HG02571 (cell line): ENCODE measurements at regions not wholly inside any gene's neighbourhood (a gene's known extent, or its start where the extent isn't known, plus 50 kb on each side); places are given as distances from the start of the nearest gene placed in this dataset.

Source experiments
- ATAC-seq: cut with Tn5 transposase; IDR thresholded peaks from one replicate; pipeline ENCODE4 v1.9.1; 2021; ENCODE audit warnings: mild to moderate bottlenecking, moderate library complexity; ENCODE audit not compliant: unreplicated experiment

DNA sequence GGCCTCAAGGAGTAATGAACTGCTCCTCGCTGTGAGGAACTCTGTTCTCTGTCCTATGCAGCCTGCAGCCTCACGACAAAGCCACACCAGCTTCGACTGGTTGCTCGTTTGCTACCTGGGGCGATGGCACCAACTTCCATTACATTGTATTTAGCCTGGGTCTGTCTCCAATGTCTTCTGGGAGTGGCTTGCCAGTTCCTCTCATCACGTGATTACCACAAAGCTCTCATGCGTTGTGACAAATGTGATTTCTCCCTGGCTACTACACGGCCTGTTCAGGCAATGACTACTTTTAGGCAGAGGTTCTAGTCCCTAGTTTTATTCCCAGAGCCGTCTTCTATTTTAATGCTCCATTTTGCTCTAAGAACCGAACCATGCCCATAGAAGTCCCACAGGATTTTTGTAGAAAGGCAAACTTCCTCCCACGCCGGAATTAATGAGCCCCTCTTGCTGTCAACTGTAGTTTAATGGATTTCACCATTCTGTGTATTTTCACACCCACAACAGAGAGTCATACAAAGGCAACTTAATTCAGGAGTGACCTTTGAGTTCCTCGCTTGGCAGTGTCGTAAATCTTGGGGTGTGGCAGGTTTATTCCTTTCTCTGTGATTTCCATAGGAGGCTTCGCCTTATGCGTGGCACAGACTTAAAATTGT, 351.9 kb downstream of the EFNB2 start:
- ATAC-seq, result no peak

- no peak for ATAC-seq
Observed at GRCh38 chr13:106182404-106182803, 353.1 kb downstream of the EFNB2 start.

DNA sequence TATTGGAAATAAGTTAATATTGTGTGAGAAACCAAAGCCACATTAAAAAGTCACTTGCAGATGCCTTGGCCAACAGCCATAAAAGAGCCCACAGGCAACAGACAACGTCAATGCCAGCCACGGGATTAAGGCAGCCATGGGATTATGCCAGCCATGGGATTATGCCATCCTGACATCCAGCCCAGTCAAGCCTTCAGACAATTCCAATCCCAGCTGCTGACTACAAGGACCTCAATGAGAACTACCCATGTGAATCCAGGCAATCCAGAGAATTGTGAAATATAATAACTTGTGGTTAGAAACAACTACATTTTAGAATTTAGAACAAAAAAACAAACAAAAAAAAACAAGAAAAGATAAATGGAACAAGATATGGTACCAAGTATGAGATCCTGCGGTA, 356.6 kb downstream of the EFNB2 start:
- ATAC-seq, result no peak

DNA sequence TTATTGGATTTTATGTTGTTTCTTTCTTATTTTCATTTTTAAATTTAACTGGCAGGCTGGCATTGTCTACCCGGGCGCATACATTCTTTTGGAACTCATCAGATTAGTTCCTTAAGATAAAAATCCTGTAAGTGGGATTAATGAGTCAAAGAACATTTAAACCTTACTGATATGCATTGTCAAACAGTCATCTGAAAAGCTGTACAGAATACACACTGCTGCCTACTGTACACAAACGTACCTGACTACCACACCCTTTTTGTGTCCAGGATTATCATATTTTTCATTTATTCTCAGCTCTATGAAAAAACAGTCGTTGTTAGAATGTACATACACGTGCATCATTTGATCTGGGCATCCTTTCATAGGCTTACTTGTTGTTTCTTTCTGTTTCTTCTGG, 358.3 kb downstream of the EFNB2 start:
- no peak for ATAC-seq

- no peak for ATAC-seq
Observed at GRCh38 chr13:106176117-106176516, 359.3 kb downstream of the EFNB2 start.

GRCh38 chr13:106173891-106174610, 361.4 kb downstream of the EFNB2 start:
- ATAC-seq, result no peak

GRCh38 chr13:106173346-106173745, 362.1 kb downstream of the EFNB2 start:
- ATAC-seq, result no peak

DNA sequence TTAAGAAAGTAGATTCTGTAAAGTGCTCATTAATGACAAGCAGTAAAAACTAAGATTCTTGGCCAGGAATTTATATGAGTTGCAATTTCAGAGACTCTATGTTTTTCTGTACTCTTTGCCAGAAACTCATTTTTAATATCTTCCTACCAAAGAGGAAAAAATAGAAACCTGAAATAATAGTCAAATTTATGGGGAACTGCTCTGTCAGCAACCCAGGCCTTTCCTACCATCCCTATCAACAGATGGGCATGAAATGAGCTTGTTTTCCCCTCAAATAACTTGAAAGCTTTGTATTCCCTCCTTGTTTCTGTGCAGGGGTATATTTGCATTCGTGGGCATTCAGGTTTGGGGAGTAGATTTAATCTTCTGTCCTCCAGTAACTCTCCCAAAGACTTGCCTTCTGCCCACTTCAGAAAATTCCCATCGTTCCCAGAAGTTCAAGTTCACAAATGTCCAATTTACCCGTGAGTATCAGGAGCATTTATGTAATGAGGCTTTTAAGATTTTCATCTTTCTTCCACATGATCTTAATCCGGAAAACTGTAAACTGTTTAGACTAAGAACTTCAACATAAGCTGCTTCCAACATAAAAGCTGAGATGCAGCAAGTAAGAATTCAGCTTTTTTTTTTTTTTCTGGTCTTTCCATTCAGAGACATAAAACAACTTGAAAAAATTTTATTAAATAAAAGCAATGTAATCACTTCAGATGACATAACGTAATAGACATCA, 363.1 kb downstream of the EFNB2 start:
- ATAC-seq, result no peak

DNA sequence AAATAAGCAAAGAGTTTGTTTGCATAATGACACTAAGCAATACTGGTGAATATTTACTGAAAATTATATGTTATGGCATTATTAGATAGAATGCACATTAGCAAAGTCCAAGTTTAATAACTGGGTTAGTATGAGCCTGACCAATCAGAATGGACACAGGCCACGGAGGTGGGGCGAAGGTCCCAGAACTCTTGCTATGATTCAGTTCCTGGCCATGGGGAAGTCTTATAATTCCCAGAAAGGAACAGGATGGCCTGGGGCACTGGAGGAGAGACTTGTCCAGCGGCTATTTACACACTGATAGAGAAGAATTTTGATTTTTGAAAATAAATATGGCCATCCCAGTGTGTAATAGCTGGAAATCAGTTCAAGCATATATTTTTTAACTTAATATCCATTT, 372.0 kb downstream of the EFNB2 start:
- ATAC-seq, result no peak

GRCh38 chr13:106161146-106161545, 374.3 kb downstream of the EFNB2 start:
- no peak for ATAC-seq

DNA sequence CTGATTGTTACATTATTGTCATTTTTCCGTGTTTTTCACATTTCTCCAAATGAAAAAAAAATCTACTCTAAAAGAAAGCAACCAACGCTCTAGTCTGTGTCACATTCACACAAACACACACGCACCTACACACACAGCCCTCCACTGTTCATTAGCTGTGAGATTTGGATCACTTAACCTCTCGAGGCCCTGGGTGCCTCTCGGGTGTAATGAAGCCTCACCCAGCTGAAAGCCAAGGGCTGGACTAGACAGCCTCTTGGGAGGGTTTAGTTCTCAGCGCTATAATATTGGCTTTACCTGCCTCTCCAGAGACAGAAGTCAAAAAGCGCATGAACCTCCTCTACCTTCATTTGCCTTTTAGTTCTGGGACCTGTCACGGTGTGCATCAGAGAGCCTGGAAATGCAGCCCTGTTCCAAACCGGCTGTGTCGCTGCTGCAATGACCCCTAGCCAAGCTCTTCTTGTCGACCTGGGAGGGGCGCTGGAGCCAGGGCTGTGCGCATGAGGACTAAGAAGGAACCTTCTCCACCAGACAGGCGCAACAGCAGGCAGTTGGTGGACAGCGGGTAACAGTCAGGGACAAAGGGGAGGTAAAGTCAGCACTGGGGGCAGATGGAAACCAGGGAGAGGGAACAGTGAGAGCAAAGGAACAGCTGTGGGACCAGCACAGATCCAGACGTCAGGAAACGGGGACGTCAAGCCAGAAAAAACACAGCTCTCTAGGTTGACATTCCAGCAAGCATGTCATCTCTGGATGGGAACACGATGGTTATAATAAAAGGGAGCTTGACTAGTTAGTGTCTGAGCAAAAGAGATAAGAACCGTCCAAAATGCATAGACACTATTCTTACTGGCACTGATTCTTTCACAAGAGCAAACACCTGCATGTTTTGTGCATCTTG, 375.9 kb downstream of the EFNB2 start:
- no peak for ATAC-seq

- no peak for ATAC-seq
Observed at GRCh38 chr13:106156468-106156867, 379.0 kb downstream of the EFNB2 start.

DNA sequence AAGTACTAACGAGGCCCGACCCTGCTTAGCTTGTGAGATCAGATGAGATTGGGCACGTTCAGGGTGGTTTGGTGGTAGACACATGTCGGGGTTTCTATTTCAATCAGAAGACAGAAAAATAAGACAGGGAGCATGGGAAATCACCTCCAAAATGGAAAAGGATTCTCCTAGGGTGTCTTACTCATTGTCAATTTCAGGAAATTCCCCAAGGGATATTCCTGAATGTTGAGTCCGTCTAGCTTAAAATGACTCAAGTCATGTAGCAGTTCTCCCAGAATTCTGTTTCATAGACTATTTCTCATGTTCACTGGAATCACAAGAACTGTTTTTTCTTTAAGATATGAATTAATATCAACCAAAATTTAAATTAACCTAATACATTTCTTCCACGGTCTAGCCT, 380.1 kb downstream of the EFNB2 start:
- ATAC-seq, result no peak

GRCh38 chr13:106153876-106154275, 381.6 kb downstream of the EFNB2 start:
- no peak for ATAC-seq

GRCh38 chr13:106153041-106153440, 382.4 kb downstream of the EFNB2 start:
- ATAC-seq, result no peak

GRCh38 chr13:106152047-106152446, 383.4 kb downstream of the EFNB2 start:
- ATAC-seq, result no peak

DNA sequence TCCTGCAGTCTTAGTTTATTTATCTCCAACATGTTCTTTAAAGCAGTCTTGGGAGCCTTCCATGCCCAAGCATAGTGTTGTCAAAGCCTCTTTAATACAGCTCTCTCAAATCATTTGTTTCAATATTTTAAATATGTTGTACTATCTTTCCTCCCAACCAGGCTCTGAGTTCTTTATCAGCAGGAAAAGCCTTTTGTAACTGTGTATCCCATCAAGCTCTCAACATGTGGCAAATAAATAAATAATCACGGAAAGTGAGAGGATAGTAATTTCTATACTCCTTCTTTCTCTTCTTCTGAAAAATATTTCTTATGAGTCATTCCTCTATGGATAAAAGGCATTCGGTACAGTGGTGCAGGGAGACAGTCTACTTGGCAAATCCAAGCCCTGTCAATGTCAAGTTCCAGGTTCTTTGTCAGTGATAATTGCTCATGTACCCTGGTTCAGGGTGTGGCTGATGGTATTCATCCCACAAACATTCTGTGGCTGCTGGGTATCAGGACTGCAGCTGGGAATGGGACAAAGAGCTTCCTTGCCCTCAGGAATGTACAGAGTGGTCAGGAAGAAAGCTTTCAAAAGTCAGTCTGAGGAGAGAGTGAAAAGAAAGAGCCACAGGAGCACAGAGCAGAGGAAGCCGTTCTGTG, 384.3 kb downstream of the EFNB2 start:
- ATAC-seq, result no peak

GRCh38 chr13:106145997-106146864, 389.2 kb downstream of the EFNB2 start:
- ATAC-seq, result no peak

- ATAC-seq, result no peak
Observed at GRCh38 chr13:106145070-106145469, 390.4 kb downstream of the EFNB2 start.
